HG02973 (cell line): ENCODE measurements at regions not wholly inside any gene's neighbourhood (a gene's known extent, or its start where the extent isn't known, plus 50 kb on each side); places are given as distances from the start of the nearest gene placed in this dataset.
"Not testable (repeated sequence)": the region's sequence is repeated elsewhere in the genome, so short reads cannot be mapped to it uniquely, and the experiment has no call there.

Experiments
- ATAC-seq: cut with Tn5 transposase; IDR thresholded peaks from one replicate; pipeline ENCODE4 v1.9.1; 2021; ENCODE audit warnings: moderate library complexity; ENCODE audit not compliant: unreplicated experiment

GRCh38 chr5:88622890-88623289, 260.1 kb downstream of the MEF2C start:
- not testable (repeated sequence) for ATAC-seq

GRCh38 chr5:88615767-88616166, 267.2 kb downstream of the MEF2C start:
- ATAC-seq, result not testable (repeated sequence)

- ATAC-seq, result no peak
Observed at GRCh38 chr5:88613051-88613450, 269.9 kb downstream of the MEF2C start.

- no peak for ATAC-seq
Observed at GRCh38 chr5:88610586-88610985, 272.4 kb downstream of the MEF2C start.

- ATAC-seq, result no peak
Observed at GRCh38 chr5:88607492-88607891, 275.5 kb downstream of the MEF2C start.

GRCh38 chr5:88606626-88607025, 276.4 kb downstream of the MEF2C start:
- no peak for ATAC-seq

- ATAC-seq, result no peak
Observed at GRCh38 chr5:88606173-88606572, 276.8 kb downstream of the MEF2C start.

GRCh38 chr5:88602584-88602983, 280.4 kb downstream of the MEF2C start:
- ATAC-seq, result no peak

GRCh38 chr5:88594441-88594840, 288.5 kb downstream of the MEF2C start:
- ATAC-seq, result no peak

- ATAC-seq, result no peak
Observed at GRCh38 chr5:88588609-88589008, 294.4 kb downstream of the MEF2C start.

- ATAC-seq, result no peak
Observed at GRCh38 chr5:88583471-88583870, 299.5 kb downstream of the MEF2C start.

GRCh38 chr5:88558366-88558765, 289.7 kb upstream of the TMEM161B start:
- ATAC-seq, result no peak

- no peak for ATAC-seq
Observed at GRCh38 chr5:88557881-88558280, 289.2 kb upstream of the TMEM161B start.

- ATAC-seq, result no peak
Observed at GRCh38 chr5:88557131-88557530, 288.5 kb upstream of the TMEM161B start.

GRCh38 chr5:88556406-88556805, 287.8 kb upstream of the TMEM161B start:
- no peak for ATAC-seq

GRCh38 chr5:88555674-88556073, 287.0 kb upstream of the TMEM161B start:
- ATAC-seq, result no peak

- ATAC-seq, result no peak
Observed at GRCh38 chr5:88553986-88554385, 285.3 kb upstream of the TMEM161B start.

- no peak for ATAC-seq
Observed at GRCh38 chr5:88553136-88553875, 284.7 kb upstream of the TMEM161B start.

- ATAC-seq, result no peak
Observed at GRCh38 chr5:88552426-88552825, 283.8 kb upstream of the TMEM161B start.

- ATAC-seq, result no peak
Observed at GRCh38 chr5:88551724-88552345, 283.2 kb upstream of the TMEM161B start.

- ATAC-seq, result no peak
Observed at GRCh38 chr5:88550736-88551135, 282.1 kb upstream of the TMEM161B start.

GRCh38 chr5:88548136-88548805, 279.6 kb upstream of the TMEM161B start:
- no peak for ATAC-seq
